ENCODE measurements at regions not wholly inside any gene's neighbourhood (a gene's known extent, or its start where the extent isn't known, plus 50 kb on each side); places are given as distances from the start of the nearest gene placed in this dataset.

DNA sequence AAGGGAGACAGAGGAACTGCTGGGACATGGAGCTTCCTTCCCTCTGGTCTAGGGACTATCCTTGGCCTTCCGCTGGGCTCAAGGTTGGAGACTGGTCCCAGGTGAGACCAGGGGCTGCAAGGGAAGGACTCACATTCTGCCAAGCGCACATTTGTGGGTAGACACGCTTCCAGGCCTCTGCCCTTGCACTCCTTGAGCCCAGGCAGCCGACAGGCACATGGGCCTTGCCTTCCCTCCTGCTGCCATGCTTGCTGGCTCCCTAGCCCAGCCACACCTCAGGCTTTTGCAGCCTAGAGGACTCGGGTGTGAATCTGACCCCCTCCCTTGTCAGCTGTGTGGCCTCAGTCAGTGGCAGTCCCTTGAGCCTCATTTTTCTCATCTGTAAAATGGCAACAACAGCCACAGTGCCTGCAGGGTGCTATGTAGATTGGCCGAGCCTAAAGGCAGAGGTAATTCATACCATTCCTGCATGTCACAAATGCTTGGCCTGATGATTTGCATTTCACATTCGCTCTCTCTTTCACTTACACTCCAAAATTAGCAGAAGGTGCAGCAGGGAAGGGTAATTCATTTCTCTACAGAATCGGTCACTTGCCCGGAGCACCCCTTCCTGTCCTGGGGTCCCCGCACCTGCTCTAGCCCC lies 57.6 kb upstream of the NECTIN1 start:
- no TSS peak for BruUV-seq (replicated peaks)
- no peak for DNase-seq
- POLR2A ChIA-PET (ENCODE audit: unreplicated experiment), result no interaction called here
- Histone ChIP-seq H3K79me2 (ENCODE audit: low read depth) (no peaks in the 10 kb centered on the region), H4K20me1 (ENCODE audit: insufficient read depth) (no peaks in the 10 kb centered on the region), H3K27me3 (ENCODE audit: insufficient read depth, low read depth) (peaks cover 99% of the 10 kb centered on the region), H3K9me3 (ENCODE audit: insufficient read depth, low read depth) (no peaks in the 10 kb centered on the region), H3K4me1 (replicated peaks; ENCODE audit: insufficient read depth) (no peaks in the 10 kb centered on the region), H3K27ac (no peak overlapping the region), H3K9me2 (ENCODE audit: insufficient read depth) (no peaks in the 10 kb centered on the region), H2AFZ (no peak overlapping the region), H3K4me3 (no peak overlapping the region), H3K4me2 (no peak overlapping the region), H3F3A (ENCODE audit: insufficient read depth, low read depth) (no peaks in the 10 kb centered on the region), H3K36me3 (ENCODE audit: low read depth) (no peaks in the 10 kb centered on the region)
- TF ChIP-seq, protein P1, sequence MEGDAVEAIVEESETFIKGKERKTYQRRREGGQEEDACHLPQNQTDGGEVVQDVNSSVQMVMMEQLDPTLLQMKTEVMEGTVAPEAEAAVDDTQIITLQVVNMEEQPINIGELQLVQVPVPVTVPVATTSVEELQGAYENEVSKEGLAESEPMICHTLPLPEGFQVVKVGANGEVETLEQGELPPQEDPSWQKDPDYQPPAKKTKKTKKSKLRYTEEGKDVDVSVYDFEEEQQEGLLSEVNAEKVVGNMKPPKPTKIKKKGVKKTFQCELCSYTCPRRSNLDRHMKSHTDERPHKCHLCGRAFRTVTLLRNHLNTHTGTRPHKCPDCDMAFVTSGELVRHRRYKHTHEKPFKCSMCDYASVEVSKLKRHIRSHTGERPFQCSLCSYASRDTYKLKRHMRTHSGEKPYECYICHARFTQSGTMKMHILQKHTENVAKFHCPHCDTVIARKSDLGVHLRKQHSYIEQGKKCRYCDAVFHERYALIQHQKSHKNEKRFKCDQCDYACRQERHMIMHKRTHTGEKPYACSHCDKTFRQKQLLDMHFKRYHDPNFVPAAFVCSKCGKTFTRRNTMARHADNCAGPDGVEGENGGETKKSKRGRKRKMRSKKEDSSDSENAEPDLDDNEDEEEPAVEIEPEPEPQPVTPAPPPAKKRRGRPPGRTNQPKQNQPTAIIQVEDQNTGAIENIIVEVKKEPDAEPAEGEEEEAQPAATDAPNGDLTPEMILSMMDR (conservative IDR thresholded peaks at IDR 0.05), result no peak
- no peak for TF ChIP-seq EZH2 (IDR thresholded peaks at IDR 0.05; ENCODE audit: low read depth)
- intact Hi-C loops (cut with micrococcal nuclease; ENCODE audit: unreplicated experiment), result no loop called here
- CTCF ChIA-PET, result no interaction called here

DNA sequence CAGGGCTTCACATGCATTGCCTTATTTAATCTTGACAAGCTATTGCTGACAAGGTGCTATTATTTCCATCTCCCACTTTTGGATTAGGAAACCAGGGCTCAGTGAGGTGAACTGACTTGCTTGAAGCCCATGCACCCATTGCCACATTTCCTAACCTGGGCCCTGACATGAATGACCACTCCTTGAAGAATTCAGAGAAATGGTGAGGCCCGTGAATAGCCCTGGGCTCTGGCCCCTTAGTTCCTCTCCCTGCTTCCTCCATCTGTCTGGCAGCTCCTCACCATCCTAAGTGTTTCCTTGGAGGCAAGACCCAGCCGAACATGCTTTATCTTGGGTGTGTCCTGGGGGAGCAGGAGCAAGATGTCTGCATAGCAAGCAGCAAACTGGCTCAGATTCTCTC lies 56.1 kb upstream of the NECTIN1 start:
- Histone ChIP-seq H3K36me3 (ENCODE audit: low read depth) (no peaks in the 10 kb centered on the region), H3K79me2 (ENCODE audit: low read depth) (no peaks in the 10 kb centered on the region), H3K4me3 (no peak overlapping the region), H3K27ac (no peak overlapping the region), H3K4me1 (replicated peaks; ENCODE audit: insufficient read depth) (no peaks in the 10 kb centered on the region), H3K9me3 (ENCODE audit: insufficient read depth, low read depth) (no peaks in the 10 kb centered on the region), H2AFZ (no peak overlapping the region), H3K9me2 (ENCODE audit: insufficient read depth) (no peaks in the 10 kb centered on the region), H3F3A (ENCODE audit: insufficient read depth, low read depth) (no peaks in the 10 kb centered on the region), H3K27me3 (ENCODE audit: insufficient read depth, low read depth) (peaks cover 99% of the 10 kb centered on the region), H4K20me1 (ENCODE audit: insufficient read depth) (no peaks in the 10 kb centered on the region), H3K4me2 (no peak overlapping the region)
- intact Hi-C loops (cut with micrococcal nuclease; ENCODE audit: unreplicated experiment), result no loop called here
- DNase-seq, result no peak
- POLR2A ChIA-PET (ENCODE audit: unreplicated experiment), result no interaction called here
- CTCF ChIA-PET, result no interaction called here
- TF ChIP-seq, protein P1 (conservative IDR thresholded peaks at IDR 0.05), result no peak
- no peak for TF ChIP-seq EZH2 (IDR thresholded peaks at IDR 0.05; ENCODE audit: low read depth)
- no TSS peak for BruUV-seq (replicated peaks)

DNA sequence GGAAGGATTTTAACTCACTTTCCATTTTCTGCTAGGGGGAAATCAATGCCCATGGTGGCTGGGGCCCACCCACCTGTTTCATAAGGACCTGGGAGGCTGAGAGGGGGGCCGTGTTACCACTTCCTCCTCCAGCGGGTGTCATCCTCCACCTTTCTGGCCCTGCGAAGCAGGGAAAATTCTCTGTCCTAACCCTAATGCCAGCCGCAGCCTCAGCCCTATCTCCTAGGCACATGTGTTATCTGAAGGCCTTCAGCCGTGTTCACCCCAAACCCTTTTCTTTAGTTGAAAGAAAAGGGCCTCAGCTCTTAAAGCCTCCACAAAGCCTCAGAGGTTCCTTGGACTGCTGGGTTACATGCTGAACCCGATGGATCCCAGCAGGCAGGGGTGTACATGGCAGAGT lies 55.4 kb upstream of the NECTIN1 start:
- Histone ChIP-seq H3K4me3 (no peak overlapping the region), H3K9me2 (ENCODE audit: insufficient read depth) (no peaks in the 10 kb centered on the region), H3K4me2 (no peak overlapping the region), H3K9me3 (ENCODE audit: insufficient read depth, low read depth) (no peaks in the 10 kb centered on the region), H2AFZ (no peak overlapping the region), H4K20me1 (ENCODE audit: insufficient read depth) (no peaks in the 10 kb centered on the region), H3K36me3 (ENCODE audit: low read depth) (no peaks in the 10 kb centered on the region), H3F3A (ENCODE audit: insufficient read depth, low read depth) (no peaks in the 10 kb centered on the region), H3K79me2 (ENCODE audit: low read depth) (no peaks in the 10 kb centered on the region), H3K27ac (no peak overlapping the region), H3K27me3 (ENCODE audit: insufficient read depth, low read depth) (peaks cover 99% of the 10 kb centered on the region), H3K4me1 (replicated peaks; ENCODE audit: insufficient read depth) (no peaks in the 10 kb centered on the region)
- intact Hi-C loops (cut with micrococcal nuclease; ENCODE audit: unreplicated experiment), result no loop called here
- POLR2A ChIA-PET (ENCODE audit: unreplicated experiment), result no interaction called here
- TF ChIP-seq EZH2 (IDR thresholded peaks at IDR 0.05; ENCODE audit: low read depth), result no peak
- TF ChIP-seq, protein P1 (conservative IDR thresholded peaks at IDR 0.05), result no peak
- no TSS peak for BruUV-seq (replicated peaks)
- CTCF ChIA-PET, result no interaction called here
- no peak for DNase-seq
